ENCODE measurements at regions not wholly inside any gene's neighbourhood (a gene's known extent, or its start where the extent isn't known, plus 50 kb on each side); places are given as distances from the start of the nearest gene placed in this dataset.

DNA sequence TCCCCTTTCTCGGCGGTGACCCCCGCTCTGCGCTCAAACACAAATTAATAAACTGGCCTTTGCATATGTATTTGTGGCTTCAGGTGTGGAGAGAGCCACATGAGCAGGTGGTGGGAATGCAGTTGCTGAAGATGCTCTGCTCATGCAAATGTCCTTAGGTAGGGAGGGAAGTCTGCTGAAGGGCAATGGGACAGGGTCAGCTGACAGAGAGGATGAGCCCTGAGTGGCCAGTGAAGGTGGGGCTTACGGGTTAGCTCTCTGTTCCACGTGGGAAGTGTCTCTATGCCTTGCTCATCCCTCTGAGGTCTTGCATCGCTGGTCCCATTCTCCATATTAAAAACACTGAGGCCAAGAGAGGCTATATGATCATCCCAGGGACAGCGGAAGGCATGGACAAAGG lies 74.2 kb upstream of the CCL1 start:
- no peak for TF ChIP-seq CTCF (IDR thresholded peaks at IDR 0.05 in 4 of 5, conservative IDR thresholded peaks at IDR 0.05 in 1 of 5)
- TF ChIP-seq POLR2A (IDR thresholded peaks at IDR 0.05): no peak

Measured in gastrocnemius medialis (tissue), 4 donors.